DND-41 (cell line): ENCODE measurements at regions not wholly inside any gene's neighbourhood (a gene's known extent, or its start where the extent isn't known, plus 50 kb on each side); places are given as distances from the start of the nearest gene placed in this dataset.

ENCODE experiments used
- ATAC-seq: fragments of 200-7000 bp; cut with Tn5 transposase; 3 replicates; pipeline ENCODE4 v1.9.1; 2021; ENCODE audit warnings: low read depth; ENCODE audit not compliant: insufficient read depth
- DNase-seq: peaks from one replicate; pipeline ENCODE4 v3.0.0-alpha.2; 2020
- H2AFZ ChIP-seq: 2 replicates; pipeline ENCODE4 v1.6.0; 2012; ENCODE audit warnings: low read depth, low read length
- H3K27ac ChIP-seq: 2 replicates; pipeline ENCODE4 v1.5.1; 2012; ENCODE audit warnings: low read length, inconsistent platforms
- H3K27me3 ChIP-seq: fragments of 200-600 bp; sonication (generic); 2 replicates; pipeline ENCODE4 v1.6.0; 2012; ENCODE audit warnings: low read length, mild to moderate bottlenecking, inconsistent platforms; ENCODE audit not compliant: insufficient read depth, poor library complexity
- H3K36me3 ChIP-seq: 2 replicates; pipeline ENCODE4 v1.5.1; 2012; ENCODE audit warnings: low read length, inconsistent platforms; ENCODE audit not compliant: insufficient read depth
- H3K4me1 ChIP-seq: 2 replicates; pipeline ENCODE4 v1.5.1; 2012; ENCODE audit warnings: mild to moderate bottlenecking, low read length; ENCODE audit not compliant: insufficient read depth
- H3K4me2 ChIP-seq: 2 replicates; pipeline ENCODE4 v1.6.0; 2012; ENCODE audit warnings: mild to moderate bottlenecking, moderate library complexity, low read length, inconsistent platforms; ENCODE audit not compliant: insufficient read depth
- H3K4me3 ChIP-seq, 2 experiments: fragments of 200-600 bp in 1 of 2; shearing (Covaris generic) in 1 of 2; 2 replicates each; pipeline ENCODE4 v1.5.1; 2012 to 2016; ENCODE audit warnings: inconsistent platforms in 2 of 2, low read length in 2 of 2, mild to moderate bottlenecking in 2 of 2, low read depth in 1 of 2, moderate library complexity in 1 of 2
- H3K79me2 ChIP-seq: 2 replicates; pipeline ENCODE4 v1.6.0; 2012; ENCODE audit warnings: low read length, inconsistent platforms; ENCODE audit not compliant: insufficient read depth
- H3K9ac ChIP-seq: 2 replicates; pipeline ENCODE4 v1.6.0; 2012; ENCODE audit warnings: low read depth, mild to moderate bottlenecking, inconsistent platforms, low read length, moderate library complexity
- H3K9me3 ChIP-seq: 2 replicates; pipeline ENCODE4 v1.5.1; 2012; ENCODE audit warnings: low read length, moderate library complexity, mild to moderate bottlenecking, inconsistent platforms; ENCODE audit not compliant: insufficient read depth, severe bottlenecking
- H4K20me1 ChIP-seq: 2 replicates; pipeline ENCODE4 v1.6.0; 2012; ENCODE audit warnings: low read length; ENCODE audit not compliant: insufficient read depth
- CTCF ChIP-seq: IDR thresholded peaks from 2 replicates; pipeline ENCODE4 v1.5.1; 2012; ENCODE audit warnings: borderline replicate concordance, low read length, moderate library complexity, mild to moderate bottlenecking; ENCODE audit not compliant: poor library complexity, severe bottlenecking; ENCODE audit errors: extremely low read depth
- EZH2 ChIP-seq: IDR thresholded peaks from 3 replicates; pipeline ENCODE4 v1.6.1; 2012; ENCODE audit warnings: borderline replicate concordance, low read depth, mild to moderate bottlenecking, moderate library complexity, low read length, inconsistent platforms; ENCODE audit not compliant: severe bottlenecking

- no peak for DNase-seq
- H3K27me3 ChIP-seq, result peaks cover 17% of the 10 kb centered on the region
- no peaks in the 10 kb centered on the region for H4K20me1 ChIP-seq
- no peak overlapping the region for H3K4me2 ChIP-seq
- no peak overlapping the region for H3K9ac ChIP-seq
- H3K79me2 ChIP-seq, result no peaks in the 10 kb centered on the region
- no peaks in the 10 kb centered on the region for H3K4me1 ChIP-seq
- no peak overlapping the region for H3K27ac ChIP-seq
- H2AFZ ChIP-seq, result no peak overlapping the region
- ATAC-seq, result no peak
- H3K4me3 ChIP-seq, result no peak overlapping the region
- no peak for TF ChIP-seq CTCF
- no peak for TF ChIP-seq EZH2
- no peaks in the 10 kb centered on the region for H3K36me3 ChIP-seq
- no peaks in the 10 kb centered on the region for H3K9me3 ChIP-seq
Observed at GRCh38 chr3:44105571-44105970, 136.1 kb upstream of the TOPAZ1 start.

- Histone ChIP-seq H3K27ac (no peak overlapping the region), H3K27me3 (peaks cover 14% of the 10 kb centered on the region)
Observed at GRCh38 chr3:44106756-44107155, 134.9 kb upstream of the TOPAZ1 start.

GRCh38 chr3:44108481-44108880 lies 133.2 kb upstream of the TOPAZ1 start:
- H3K9me3 ChIP-seq, result no peaks in the 10 kb centered on the region
- H4K20me1 ChIP-seq, result no peaks in the 10 kb centered on the region
- no peaks in the 10 kb centered on the region for H3K36me3 ChIP-seq
- DNase-seq, result no peak
- peaks cover 14% of the 10 kb centered on the region for H3K27me3 ChIP-seq
- no peaks in the 10 kb centered on the region for H3K4me1 ChIP-seq
- H3K79me2 ChIP-seq, result no peaks in the 10 kb centered on the region
- H3K27ac ChIP-seq, result no peak overlapping the region
- H2AFZ ChIP-seq, result no peak overlapping the region
- no peak overlapping the region for H3K4me3 ChIP-seq
- H3K4me2 ChIP-seq, result no peak overlapping the region
- no peak for TF ChIP-seq EZH2
- no peak overlapping the region for H3K9ac ChIP-seq
- ATAC-seq, result no peak

More at GRCh38 chr3:44106756-44107155, 134.9 kb upstream of the TOPAZ1 start:
- no peak overlapping the region for H2AFZ ChIP-seq
- no peak overlapping the region for H3K4me2 ChIP-seq
- no peak for TF ChIP-seq CTCF
- TF ChIP-seq EZH2, result no peak
- no peaks in the 10 kb centered on the region for H3K9me3 ChIP-seq
- H3K4me3 ChIP-seq, result no peak overlapping the region
- no peak for DNase-seq
- no peak overlapping the region for H3K9ac ChIP-seq
- no peaks in the 10 kb centered on the region for H4K20me1 ChIP-seq
- ATAC-seq, result no peak
- H3K79me2 ChIP-seq, result no peaks in the 10 kb centered on the region
- H3K4me1 ChIP-seq, result no peaks in the 10 kb centered on the region
- no peaks in the 10 kb centered on the region for H3K36me3 ChIP-seq

DNA sequence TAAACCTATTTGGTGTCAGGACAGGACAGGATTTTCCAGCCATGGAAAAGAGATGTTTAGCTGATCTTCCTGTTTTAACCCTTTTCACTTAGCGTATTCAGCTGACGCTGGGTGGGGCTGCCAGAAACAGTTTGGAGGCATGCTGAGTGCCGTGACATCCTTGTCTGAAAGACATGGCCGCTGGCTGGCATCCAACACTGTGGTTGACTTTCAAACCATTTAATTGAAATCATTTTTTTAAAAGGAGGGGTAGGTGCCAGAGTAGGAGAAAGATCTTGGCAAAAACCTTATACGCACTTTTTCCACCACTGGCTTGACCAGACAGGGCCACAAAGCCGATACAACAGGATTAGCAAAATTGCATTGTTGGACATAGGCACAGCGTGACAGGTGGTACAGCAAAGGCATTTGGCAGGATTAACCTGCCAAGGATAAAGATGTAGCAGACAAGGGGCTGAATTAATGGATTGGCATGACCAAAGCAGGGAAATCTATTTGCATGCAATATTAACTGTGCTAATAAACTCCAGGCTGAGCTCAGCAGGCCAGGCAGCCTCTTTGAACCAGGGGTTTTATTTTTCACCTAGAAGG lies 131.8 kb upstream of the TOPAZ1 start:
- Histone ChIP-seq H3K79me2 (no peaks in the 10 kb centered on the region), H4K20me1 (no peaks in the 10 kb centered on the region), H3K9me3 (no peaks in the 10 kb centered on the region), H3K27ac (no peak overlapping the region), H3K27me3 (peaks cover 8% of the 10 kb centered on the region), H3K4me1 (no peaks in the 10 kb centered on the region), H3K4me3 (no peak overlapping the region), H3K9ac (no peak overlapping the region), H3K4me2 (no peak overlapping the region), H2AFZ (no peak overlapping the region), H3K36me3 (no peaks in the 10 kb centered on the region)
- DNase-seq (no peak), ATAC-seq (no peak)
- TF ChIP-seq CTCF, result no peak
